Sigmoid colon (tissue), 6 donors: ENCODE measurements at regions not wholly inside any gene's neighbourhood (a gene's known extent, or its start where the extent isn't known, plus 50 kb on each side); places are given as distances from the start of the nearest gene placed in this dataset.
A peak's percentile ranks its signal among the peaks of the same experiment; 100 is the strongest.

Experiments used
- DNase-seq: peaks from one replicate; pipeline ENCODE4 v3.0.0-alpha.2; 2019
- H3K27ac ChIP-seq, 4 donors: fragments of 200-600 bp; sonication (generic); one replicate each; pipeline ENCODE4 v1.5.1; 2016 to 2019; ENCODE audit warnings: mild to moderate bottlenecking in 1 of 4
- H3K27me3 ChIP-seq, 3 donors: fragments of 200-600 bp; sonication (generic); one replicate each; pipeline ENCODE4 v1.5.1; 2019; ENCODE audit warnings: mild to moderate bottlenecking in 1 of 3
- H3K36me3 ChIP-seq, 4 donors: fragments of 200-600 bp; sonication (generic); one replicate each; pipeline ENCODE4 v1.5.1; 2016 to 2019
- H3K4me1 ChIP-seq, 4 donors: fragments of 200-600 bp; sonication (generic); one replicate each; pipeline ENCODE4 v1.5.1; 2017 to 2019
- H3K4me3 ChIP-seq, 4 donors: fragments of 200-600 bp; sonication (generic); one replicate each; pipeline ENCODE4 v1.5.1; 2017 to 2019; ENCODE audit warnings: mild to moderate bottlenecking in 2 of 4, moderate library complexity in 1 of 4
- H3K9me3 ChIP-seq, 4 donors: fragments of 200-600 bp in 3 of 4; sonication (generic) in 3 of 4; one replicate each; pipeline versions ENCODE4 v1.5.1 to v1.6.1; 2013 to 2019
- EP300 ChIP-seq, 4 donors: sonication (generic); formaldehyde crosslinking; IDR thresholded peaks; one replicate each; pipeline ENCODE4 v1.6.1; 2017; ENCODE audit warnings: antibody characterized with exemption in 4 of 4
- POLR2A ChIP-seq, 2 donors: fragments of 450-650 bp; IDR thresholded peaks; one replicate each; pipeline ENCODE4 v1.6.1; 2016; ENCODE audit warnings: antibody characterized with exemption in 2 of 2, mild to moderate bottlenecking in 2 of 2, moderate library complexity in 2 of 2
- POLR2AphosphoS5 ChIP-seq, 4 donors: sonication (generic); formaldehyde crosslinking; IDR thresholded peaks; one replicate each; pipeline ENCODE4 v1.6.1; 2017; ENCODE audit warnings: antibody characterized with exemption in 4 of 4
- WGBS, 2 donors: extraction: QIAGEN DNeasy Blood & Tissue Kit; methylation state at CpG; one replicate each; pipeline ENCODE4 v1.1.7; 2013; 5-methylcytosine and 5-hydroxymethylcytosine counted together
- intact Hi-C: fragments of 100-400 bp; cut with DNase I; formaldehyde crosslinking; loops from one replicate; pipeline ENCODE4 v1.15.1; 2023
- TF ChIP-seq, protein P1 (sequence below), 4 experiments: fragments of 450-650 bp in 3 of 4; fragments of 200-600 bp in 1 of 4; IDR thresholded peaks; one replicate each; pipeline ENCODE4 v1.5.1; 2016 to 2019; ENCODE audit warnings: antibody characterized with exemption in 4 of 4, mild to moderate bottlenecking in 3 of 4, moderate library complexity in 2 of 4
- donor health status: healthy with polysubstance abuse.
- donor health status: healthy.

- H3K4me1 ChIP-seq, result peaks cover 0 to 19% (median 9%) of the 10 kb centered on the region in 4 donors
- TF ChIP-seq EP300 (IDR thresholded peaks at IDR 0.05) (no peak), POLR2AphosphoS5 (IDR thresholded peaks at IDR 0.05) (no peak), POLR2A (IDR thresholded peaks at IDR 0.05) (no peak)
- TF ChIP-seq, protein P1, sequence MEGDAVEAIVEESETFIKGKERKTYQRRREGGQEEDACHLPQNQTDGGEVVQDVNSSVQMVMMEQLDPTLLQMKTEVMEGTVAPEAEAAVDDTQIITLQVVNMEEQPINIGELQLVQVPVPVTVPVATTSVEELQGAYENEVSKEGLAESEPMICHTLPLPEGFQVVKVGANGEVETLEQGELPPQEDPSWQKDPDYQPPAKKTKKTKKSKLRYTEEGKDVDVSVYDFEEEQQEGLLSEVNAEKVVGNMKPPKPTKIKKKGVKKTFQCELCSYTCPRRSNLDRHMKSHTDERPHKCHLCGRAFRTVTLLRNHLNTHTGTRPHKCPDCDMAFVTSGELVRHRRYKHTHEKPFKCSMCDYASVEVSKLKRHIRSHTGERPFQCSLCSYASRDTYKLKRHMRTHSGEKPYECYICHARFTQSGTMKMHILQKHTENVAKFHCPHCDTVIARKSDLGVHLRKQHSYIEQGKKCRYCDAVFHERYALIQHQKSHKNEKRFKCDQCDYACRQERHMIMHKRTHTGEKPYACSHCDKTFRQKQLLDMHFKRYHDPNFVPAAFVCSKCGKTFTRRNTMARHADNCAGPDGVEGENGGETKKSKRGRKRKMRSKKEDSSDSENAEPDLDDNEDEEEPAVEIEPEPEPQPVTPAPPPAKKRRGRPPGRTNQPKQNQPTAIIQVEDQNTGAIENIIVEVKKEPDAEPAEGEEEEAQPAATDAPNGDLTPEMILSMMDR (IDR thresholded peaks at IDR 0.05), result no peak
- DNase-seq, result peak; percentile 77
- H3K4me3 ChIP-seq, result no peak overlapping the region
- H3K9me3 ChIP-seq, result no peaks in the 10 kb centered on the region
- WGBS, 2 donors, result 33 to 57% methylated on average over 5 of the region's 5 CpGs
- no peaks in the 10 kb centered on the region for H3K36me3 ChIP-seq
- intact Hi-C loops, result no loop called here
- H3K27ac ChIP-seq, result peak overlapping the region in 2 of 4 donors; percentile 57 to 58
- H3K27me3 ChIP-seq, result no peaks in the 10 kb centered on the region
Observed at GRCh38 chr2:188813857-188814256, 160.3 kb upstream of the COL3A1 start.

GRCh38 chr2:188819011-188819410 is 155.2 kb upstream of the COL3A1 start:
- H3K4me1 ChIP-seq, result peaks cover 0 to 4% (median 2%) of the 10 kb centered on the region in 4 donors
- no peak overlapping the region for H3K27ac ChIP-seq
- 53 to 69% methylated on average over 1 of the region's 1 CpG for WGBS, 2 donors
- H3K36me3 ChIP-seq, result no peaks in the 10 kb centered on the region
- no peaks in the 10 kb centered on the region for H3K27me3 ChIP-seq
- no peaks in the 10 kb centered on the region for H3K9me3 ChIP-seq
- TF ChIP-seq, protein P1 (IDR thresholded peaks at IDR 0.05), result no peak
- TF ChIP-seq EP300 (IDR thresholded peaks at IDR 0.05) (no peak), POLR2A (IDR thresholded peaks at IDR 0.05) (no peak), POLR2AphosphoS5 (IDR thresholded peaks at IDR 0.05) (no peak)
- intact Hi-C loops, result no loop called here
- DNase-seq, result no peak
- no peak overlapping the region for H3K4me3 ChIP-seq

- Histone ChIP-seq H3K27ac (no peak overlapping the region), H3K27me3 (no peaks in the 10 kb centered on the region), H3K9me3 (no peaks in the 10 kb centered on the region), H3K36me3 (no peaks in the 10 kb centered on the region), H3K4me3 (no peak overlapping the region), H3K4me1 (no peaks in the 10 kb centered on the region)
- intact Hi-C loops, result no loop called here
- no peak for TF ChIP-seq POLR2A (IDR thresholded peaks at IDR 0.05)
- DNase-seq, result no peak
- 43 to 50% methylated on average over 3 of the region's 3 CpGs for WGBS, 2 donors
Observed at GRCh38 chr2:188819792-188820191, 154.4 kb upstream of the COL3A1 start.

GRCh38 chr2:188820576-188820975 is 153.6 kb upstream of the COL3A1 start:
- no peaks in the 10 kb centered on the region for H3K36me3 ChIP-seq

GRCh38 chr2:188824125-188824524 is 150.0 kb upstream of the COL3A1 start:
- Histone ChIP-seq H3K27ac (no peak overlapping the region), H3K36me3 (no peaks in the 10 kb centered on the region), H3K4me1 (no peaks in the 10 kb centered on the region), H3K9me3 (no peaks in the 10 kb centered on the region), H3K4me3 (no peak overlapping the region), H3K27me3 (no peaks in the 10 kb centered on the region)
- WGBS, 2 donors, result 45 to 46% methylated on average over 2 of the region's 2 CpGs
- no peak for DNase-seq
- intact Hi-C loops, result no loop called here
- TF ChIP-seq POLR2A (IDR thresholded peaks at IDR 0.05), result no peak
- no peak for TF ChIP-seq EP300 (IDR thresholded peaks at IDR 0.05)

More at GRCh38 chr2:188820576-188820975, 153.6 kb upstream of the COL3A1 start:
- TF ChIP-seq POLR2A (IDR thresholded peaks at IDR 0.05) (no peak), POLR2AphosphoS5 (IDR thresholded peaks at IDR 0.05) (no peak), EP300 (IDR thresholded peaks at IDR 0.05) (no peak)
- TF ChIP-seq, protein P1 (IDR thresholded peaks at IDR 0.05), result no peak
- H3K4me3 ChIP-seq, result no peak overlapping the region
- H3K27ac ChIP-seq, result no peak overlapping the region
- no peak for DNase-seq
- H3K4me1 ChIP-seq, result no peaks in the 10 kb centered on the region
- intact Hi-C loops, result no loop called here
- 85 to 87% methylated on average over 2 of the region's 2 CpGs for WGBS, 2 donors
- no peaks in the 10 kb centered on the region for H3K27me3 ChIP-seq
- no peaks in the 10 kb centered on the region for H3K9me3 ChIP-seq

DNA sequence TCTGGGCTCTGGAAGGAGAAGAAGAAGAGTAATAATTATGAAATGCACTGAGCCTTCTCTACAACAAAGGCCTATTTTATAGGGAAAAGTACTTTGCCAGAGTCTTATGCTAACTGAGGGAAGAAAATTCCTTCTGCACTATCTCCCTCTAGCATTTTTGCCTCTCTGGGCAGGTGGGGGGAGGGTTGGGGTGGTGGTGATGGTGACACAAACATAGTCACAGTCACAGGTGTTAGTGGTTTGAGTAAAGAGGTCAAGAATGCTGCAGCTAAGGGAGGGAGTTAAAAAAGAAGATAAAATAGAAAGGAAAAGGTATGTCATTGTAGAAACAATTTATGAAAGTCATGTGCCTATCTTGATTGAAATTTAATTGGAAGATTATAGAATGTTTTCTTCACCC is 140.8 kb upstream of the COL3A1 start:
- H3K36me3 ChIP-seq, result no peaks in the 10 kb centered on the region
- no peak for DNase-seq
- H3K9me3 ChIP-seq, result peaks cover 0 to 2% (median 0%) of the 10 kb centered on the region in 4 donors
- H3K4me1 ChIP-seq, result no peaks in the 10 kb centered on the region
- H3K27me3 ChIP-seq, result no peaks in the 10 kb centered on the region
- peak overlapping the region in 1 of 4 donors; percentile 6 for H3K27ac ChIP-seq
- no peak overlapping the region for H3K4me3 ChIP-seq
- TF ChIP-seq EP300 (IDR thresholded peaks at IDR 0.05) (no peak), POLR2A (IDR thresholded peaks at IDR 0.05) (no peak), POLR2AphosphoS5 (IDR thresholded peaks at IDR 0.05) (no peak)
- TF ChIP-seq, protein P1 (IDR thresholded peaks at IDR 0.05), result no peak
- intact Hi-C loops, result no loop called here
